ENCODE measurements at regions not wholly inside any gene's neighbourhood (a gene's known extent, or its start where the extent isn't known, plus 50 kb on each side); places are given as distances from the start of the nearest gene placed in this dataset.
A peak's percentile ranks its signal among the peaks of the same experiment; 100 is the strongest.

DNA sequence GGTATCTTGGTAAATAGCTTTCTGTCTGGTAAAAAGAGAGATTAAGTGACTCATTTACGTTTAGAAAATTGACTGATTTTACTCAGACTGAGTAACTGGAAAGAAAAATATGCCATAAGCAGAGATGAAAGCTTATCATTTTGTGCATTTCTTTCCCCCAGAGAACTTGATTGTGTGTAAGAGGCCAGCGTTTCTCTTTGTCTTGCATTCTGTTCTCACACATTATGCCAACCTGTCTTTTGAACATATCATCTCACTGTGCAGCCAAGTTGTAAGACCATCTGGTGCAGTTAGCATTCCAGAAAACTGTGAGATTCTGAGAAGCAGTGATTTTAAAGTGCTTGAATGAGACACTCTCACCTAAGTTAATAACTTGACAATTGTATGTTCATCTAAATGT lies 651.3 kb downstream of the TECRL start:
- Mint-ChIP-seq H3K36me3 (no peaks in the 10 kb centered on the region), H3K27me3 (no peaks in the 10 kb centered on the region), H3K4me1 (ENCODE audit: unreplicated experiment) (no peaks in the 10 kb centered on the region), H3K27ac (no peak overlapping the region), H3K4me3 (no peak overlapping the region), H3K9me3 (no peaks in the 10 kb centered on the region)
- TF ChIP-seq, protein P1, sequence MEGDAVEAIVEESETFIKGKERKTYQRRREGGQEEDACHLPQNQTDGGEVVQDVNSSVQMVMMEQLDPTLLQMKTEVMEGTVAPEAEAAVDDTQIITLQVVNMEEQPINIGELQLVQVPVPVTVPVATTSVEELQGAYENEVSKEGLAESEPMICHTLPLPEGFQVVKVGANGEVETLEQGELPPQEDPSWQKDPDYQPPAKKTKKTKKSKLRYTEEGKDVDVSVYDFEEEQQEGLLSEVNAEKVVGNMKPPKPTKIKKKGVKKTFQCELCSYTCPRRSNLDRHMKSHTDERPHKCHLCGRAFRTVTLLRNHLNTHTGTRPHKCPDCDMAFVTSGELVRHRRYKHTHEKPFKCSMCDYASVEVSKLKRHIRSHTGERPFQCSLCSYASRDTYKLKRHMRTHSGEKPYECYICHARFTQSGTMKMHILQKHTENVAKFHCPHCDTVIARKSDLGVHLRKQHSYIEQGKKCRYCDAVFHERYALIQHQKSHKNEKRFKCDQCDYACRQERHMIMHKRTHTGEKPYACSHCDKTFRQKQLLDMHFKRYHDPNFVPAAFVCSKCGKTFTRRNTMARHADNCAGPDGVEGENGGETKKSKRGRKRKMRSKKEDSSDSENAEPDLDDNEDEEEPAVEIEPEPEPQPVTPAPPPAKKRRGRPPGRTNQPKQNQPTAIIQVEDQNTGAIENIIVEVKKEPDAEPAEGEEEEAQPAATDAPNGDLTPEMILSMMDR (conservative IDR thresholded peaks at IDR 0.05) = no peak
- DNase-seq (ENCODE audit: extremely low spot score, unreplicated experiment) = no peak

DNA sequence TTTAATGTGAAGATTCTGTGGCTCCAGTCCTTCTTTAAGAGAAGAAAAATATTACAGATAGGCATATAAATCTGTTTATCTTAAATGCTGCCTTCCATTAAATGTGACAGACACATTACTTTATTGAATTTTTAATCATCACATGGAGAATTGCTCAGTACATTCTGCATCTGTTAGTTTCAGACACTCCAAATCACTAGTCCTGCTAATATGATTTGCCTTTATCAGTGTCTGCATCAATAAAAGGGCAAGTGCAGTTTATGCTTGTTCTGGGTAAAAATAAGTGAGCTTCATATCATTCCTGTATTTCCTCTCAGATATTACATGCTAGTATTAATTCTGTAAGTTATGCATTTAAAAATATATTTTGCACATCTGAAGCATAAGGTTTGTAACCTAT lies 666.4 kb downstream of the TECRL start:
- H3K4me1 Mint-ChIP-seq (ENCODE audit: unreplicated experiment) = no peaks in the 10 kb centered on the region
- no peak overlapping the region for H3K27ac Mint-ChIP-seq
- TF ChIP-seq, protein P1 (conservative IDR thresholded peaks at IDR 0.05) = no peak
- H3K36me3 Mint-ChIP-seq = no peaks in the 10 kb centered on the region
- H3K4me3 Mint-ChIP-seq = no peak overlapping the region
- DNase-seq (ENCODE audit: extremely low spot score, unreplicated experiment) = no peak
- no peaks in the 10 kb centered on the region for H3K9me3 Mint-ChIP-seq
- no peaks in the 10 kb centered on the region for H3K27me3 Mint-ChIP-seq

DNA sequence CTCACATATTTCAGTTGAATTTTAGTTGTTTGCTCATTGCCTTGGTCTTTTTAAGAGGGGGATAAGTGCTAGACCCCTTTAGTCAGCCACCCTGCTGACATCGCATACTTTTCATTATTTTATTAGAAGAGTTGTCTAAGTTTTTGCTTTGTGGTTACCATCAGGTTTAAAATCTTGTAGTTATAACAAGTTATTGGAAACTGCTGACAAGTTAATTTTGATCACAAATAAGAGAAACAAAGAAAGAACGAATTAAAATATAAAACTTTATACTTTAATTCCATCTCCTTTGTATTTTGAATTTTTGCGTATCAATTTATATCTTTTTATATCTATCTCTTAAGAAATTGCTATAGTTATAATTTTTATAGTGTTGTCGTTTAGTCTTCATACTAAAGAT lies 679.7 kb downstream of the TECRL start:
- DNase-seq (ENCODE audit: extremely low spot score, unreplicated experiment) = no peak
- H3K4me3 Mint-ChIP-seq = no peak overlapping the region

DNA sequence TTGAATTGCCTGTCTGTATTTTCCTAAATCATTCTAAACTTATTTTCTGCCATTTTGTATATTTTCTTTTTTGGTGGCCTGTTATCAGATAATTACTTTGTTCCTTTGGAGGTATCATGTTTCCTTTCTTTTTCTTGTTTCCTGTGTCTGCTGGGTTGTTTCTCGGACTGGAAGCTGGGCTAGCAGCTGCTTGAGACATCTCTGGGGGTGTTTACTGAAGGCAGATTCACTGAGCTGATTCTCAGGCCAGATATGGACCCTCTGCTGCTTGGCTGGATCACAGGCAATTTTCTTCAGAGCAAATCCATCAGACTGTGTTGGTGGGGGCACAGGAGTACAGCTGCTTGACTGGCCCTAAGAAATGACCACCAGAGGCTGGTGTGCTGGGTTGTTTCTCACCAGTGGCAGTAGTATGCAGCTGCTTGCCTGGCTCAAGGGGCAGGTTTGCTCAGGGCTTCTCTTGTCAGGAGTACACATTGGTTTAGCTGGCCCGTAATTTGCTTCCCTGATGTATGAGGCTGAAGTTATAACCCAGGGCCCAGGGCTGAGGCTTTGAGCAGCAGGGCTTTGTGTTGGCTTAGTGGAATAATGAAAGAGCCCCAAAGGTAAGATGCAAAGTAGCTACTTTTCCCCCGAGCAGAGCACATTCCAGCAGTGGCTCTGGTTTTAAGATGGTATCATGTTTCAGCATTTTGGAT lies 680.6 kb downstream of the TECRL start:
- Mint-ChIP-seq H3K27ac (peak overlapping the region; percentile 22), H3K27me3 (no peaks in the 10 kb centered on the region), H3K4me3 (no peak overlapping the region), H3K36me3 (no peaks in the 10 kb centered on the region), H3K4me1 (ENCODE audit: unreplicated experiment) (peaks cover 12% of the 10 kb centered on the region), H3K9me3 (no peaks in the 10 kb centered on the region)
- TF ChIP-seq, protein P1 (conservative IDR thresholded peaks at IDR 0.05) = no peak
- no peak for DNase-seq (ENCODE audit: extremely low spot score, unreplicated experiment)

More for the DNA sequence above, 679.7 kb downstream of the TECRL start:
- no peaks in the 10 kb centered on the region for H3K9me3 Mint-ChIP-seq
- TF ChIP-seq, protein P1 (conservative IDR thresholded peaks at IDR 0.05) = no peak
- H3K27me3 Mint-ChIP-seq = no peaks in the 10 kb centered on the region
- H3K4me1 Mint-ChIP-seq (ENCODE audit: unreplicated experiment) = peaks cover 12% of the 10 kb centered on the region
- peak overlapping the region; percentile 22 for H3K27ac Mint-ChIP-seq
- no peaks in the 10 kb centered on the region for H3K36me3 Mint-ChIP-seq

DNA sequence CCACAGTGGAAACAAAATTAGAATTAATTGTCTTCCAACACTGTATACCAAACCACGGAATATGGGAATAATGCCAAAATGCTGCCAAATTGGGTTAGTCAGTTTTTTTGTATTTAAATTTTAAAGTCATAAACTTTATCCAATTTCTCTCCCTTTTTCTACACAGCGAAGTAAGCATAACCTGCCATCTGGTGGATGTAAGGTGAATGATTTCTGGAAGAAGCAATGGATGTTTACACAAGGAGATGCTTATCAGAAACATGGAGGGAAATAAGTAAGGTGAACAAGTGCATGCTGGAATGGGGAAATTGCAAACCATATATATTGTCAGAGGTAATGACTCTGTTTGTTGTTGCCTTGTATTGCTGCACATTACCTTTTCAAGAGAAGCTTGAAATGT lies 691.9 kb downstream of the TECRL start:
- no peak overlapping the region for H3K27ac Mint-ChIP-seq
- no peaks in the 10 kb centered on the region for H3K36me3 Mint-ChIP-seq
- TF ChIP-seq, protein P1 (conservative IDR thresholded peaks at IDR 0.05) = peak; percentile 70
- H3K4me1 Mint-ChIP-seq (ENCODE audit: unreplicated experiment) = no peaks in the 10 kb centered on the region
- H3K27me3 Mint-ChIP-seq = no peaks in the 10 kb centered on the region
- DNase-seq (ENCODE audit: extremely low spot score, unreplicated experiment) = no peak
- no peaks in the 10 kb centered on the region for H3K9me3 Mint-ChIP-seq
- H3K4me3 Mint-ChIP-seq = no peak overlapping the region
